ENCODE measurements at regions not wholly inside any gene's neighbourhood (a gene's known extent, or its start where the extent isn't known, plus 50 kb on each side); places are given as distances from the start of the nearest gene placed in this dataset.

DNA sequence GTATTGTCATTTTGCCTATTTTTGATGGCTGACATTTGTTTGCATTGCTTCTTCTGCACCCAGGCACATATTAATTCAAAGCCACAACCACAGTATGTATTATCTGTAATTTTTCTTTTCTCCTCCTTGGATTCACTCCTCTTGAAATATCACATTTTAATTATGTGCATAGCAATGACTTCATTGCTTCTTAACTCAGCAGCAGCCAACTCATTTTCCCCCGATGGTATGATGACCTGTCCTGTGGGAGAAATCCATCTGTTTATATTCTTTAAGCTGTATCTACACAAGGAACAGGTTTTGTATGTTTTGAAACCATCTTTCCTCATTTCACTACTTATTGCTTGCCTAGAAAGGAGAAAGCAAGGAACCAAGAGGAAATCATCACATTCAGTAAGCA is 588.8 kb downstream of the INHBA start:
- TF ChIP-seq GATA2 (IDR thresholded peaks at IDR 0.05; ENCODE audit: low read depth, low read length) (no peak), GATA3 (IDR thresholded peaks at IDR 0.05; ENCODE audit: low read depth, low read length) (no peak)
